ENCODE measurements at regions not wholly inside any gene's neighbourhood (a gene's known extent, or its start where the extent isn't known, plus 50 kb on each side); places are given as distances from the start of the nearest gene placed in this dataset.

GRCh38 chr10:10576937-10577336, 440.7 kb upstream of the CELF2 start:
- no peak for TF ChIP-seq CTCF (IDR thresholded peaks at IDR 0.05; ENCODE audit: partially characterized antibody, unreplicated experiment)

GRCh38 chr10:10579709-10580108, 438.0 kb upstream of the CELF2 start:
- Mint-ChIP-seq H3K27ac (ENCODE audit: unreplicated experiment) (no peak overlapping the region), H3K9me3 (ENCODE audit: unreplicated experiment) (no peaks in the 10 kb centered on the region), H3K4me3 (ENCODE audit: unreplicated experiment) (no peak overlapping the region), H3K27me3 (ENCODE audit: unreplicated experiment) (no peaks in the 10 kb centered on the region), H3K36me3 (ENCODE audit: unreplicated experiment) (no peaks in the 10 kb centered on the region), H3K4me1 (ENCODE audit: low read depth, unreplicated experiment) (peaks cover 2% of the 10 kb centered on the region)
- no peak for DNase-seq
- no peak for TF ChIP-seq CTCF (IDR thresholded peaks at IDR 0.05; ENCODE audit: partially characterized antibody, unreplicated experiment)

More at GRCh38 chr10:10576937-10577336, 440.7 kb upstream of the CELF2 start:
- no peak overlapping the region for H3K27ac Mint-ChIP-seq (ENCODE audit: unreplicated experiment)
- DNase-seq = no peak
- H3K4me1 Mint-ChIP-seq (ENCODE audit: low read depth, unreplicated experiment) = peaks cover 2% of the 10 kb centered on the region
- H3K27me3 Mint-ChIP-seq (ENCODE audit: unreplicated experiment) = no peaks in the 10 kb centered on the region
- H3K36me3 Mint-ChIP-seq (ENCODE audit: unreplicated experiment) = no peaks in the 10 kb centered on the region
- H3K4me3 Mint-ChIP-seq (ENCODE audit: unreplicated experiment) = no peak overlapping the region
- no peaks in the 10 kb centered on the region for H3K9me3 Mint-ChIP-seq (ENCODE audit: unreplicated experiment)

GRCh38 chr10:10584161-10584560, 433.5 kb upstream of the CELF2 start:
- Mint-ChIP-seq H3K36me3 (ENCODE audit: unreplicated experiment) (no peaks in the 10 kb centered on the region), H3K27ac (ENCODE audit: unreplicated experiment) (no peak overlapping the region), H3K4me1 (ENCODE audit: low read depth, unreplicated experiment) (no peaks in the 10 kb centered on the region), H3K9me3 (ENCODE audit: unreplicated experiment) (no peaks in the 10 kb centered on the region), H3K27me3 (ENCODE audit: unreplicated experiment) (no peaks in the 10 kb centered on the region), H3K4me3 (ENCODE audit: unreplicated experiment) (no peak overlapping the region)
- no peak for DNase-seq
- TF ChIP-seq CTCF (IDR thresholded peaks at IDR 0.05; ENCODE audit: partially characterized antibody, unreplicated experiment) = no peak

GRCh38 chr10:10587744-10588393, 429.8 kb upstream of the CELF2 start:
- no peak for TF ChIP-seq CTCF (IDR thresholded peaks at IDR 0.05; ENCODE audit: partially characterized antibody, unreplicated experiment)
- no peak for DNase-seq

GRCh38 chr10:10589540-10590303, 427.9 kb upstream of the CELF2 start:
- Mint-ChIP-seq H3K27ac (ENCODE audit: unreplicated experiment) (no peak overlapping the region), H3K4me3 (ENCODE audit: unreplicated experiment) (no peak overlapping the region), H3K27me3 (ENCODE audit: unreplicated experiment) (peaks cover 5% of the 10 kb centered on the region), H3K9me3 (ENCODE audit: unreplicated experiment) (no peaks in the 10 kb centered on the region), H3K36me3 (ENCODE audit: unreplicated experiment) (no peaks in the 10 kb centered on the region), H3K4me1 (ENCODE audit: low read depth, unreplicated experiment) (peaks cover 16% of the 10 kb centered on the region)
- DNase-seq = no peak
- no peak for TF ChIP-seq CTCF (IDR thresholded peaks at IDR 0.05; ENCODE audit: partially characterized antibody, unreplicated experiment)

More at GRCh38 chr10:10587744-10588393, 429.8 kb upstream of the CELF2 start:
- Mint-ChIP-seq H3K27me3 (ENCODE audit: unreplicated experiment) (peaks cover 5% of the 10 kb centered on the region), H3K9me3 (ENCODE audit: unreplicated experiment) (no peaks in the 10 kb centered on the region), H3K36me3 (ENCODE audit: unreplicated experiment) (no peaks in the 10 kb centered on the region), H3K4me3 (ENCODE audit: unreplicated experiment) (no peak overlapping the region), H3K27ac (ENCODE audit: unreplicated experiment) (no peak overlapping the region), H3K4me1 (ENCODE audit: low read depth, unreplicated experiment) (peaks cover 15% of the 10 kb centered on the region)
